ENCODE measurements at regions not wholly inside any gene's neighbourhood (a gene's known extent, or its start where the extent isn't known, plus 50 kb on each side); places are given as distances from the start of the nearest gene placed in this dataset.

DNA sequence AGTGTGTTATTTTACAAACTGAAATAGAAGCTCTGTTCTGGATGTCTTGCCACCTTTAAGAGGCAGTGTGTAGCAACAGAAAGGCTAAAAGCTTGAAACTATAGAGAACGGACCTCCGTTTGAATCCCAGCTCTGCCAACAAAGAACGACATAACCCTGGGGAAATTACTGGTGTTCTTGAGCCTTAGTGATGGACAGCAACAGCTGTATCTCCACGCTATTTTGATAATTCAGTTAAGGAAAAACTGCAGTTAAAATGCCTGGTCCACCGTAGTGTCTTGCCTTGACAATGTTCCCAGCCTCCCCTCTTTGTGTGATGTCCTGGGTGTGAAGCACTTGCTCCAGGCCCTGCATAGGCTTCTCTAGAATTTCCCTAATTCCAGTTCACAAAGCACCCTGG is 256.8 kb upstream of the HS3ST1 start:
- peaks cover 0 to 3% (median 0%) of the 10 kb centered on the region in 4 donors for H3K4me1 ChIP-seq
- H3K4me3 ChIP-seq = no peak overlapping the region
- WGBS, 2 donors = 92 to 98% methylated on average over 5 of the region's 5 CpGs
- DNase-seq (ENCODE audit: low spot score in 2 of 2) = no peak
- no peak overlapping the region for H3K27ac ChIP-seq
- H3K27me3 ChIP-seq = no peaks in the 10 kb centered on the region
- TF ChIP-seq POLR2A (IDR thresholded peaks at IDR 0.05) = no peak
- TF ChIP-seq, protein P1, sequence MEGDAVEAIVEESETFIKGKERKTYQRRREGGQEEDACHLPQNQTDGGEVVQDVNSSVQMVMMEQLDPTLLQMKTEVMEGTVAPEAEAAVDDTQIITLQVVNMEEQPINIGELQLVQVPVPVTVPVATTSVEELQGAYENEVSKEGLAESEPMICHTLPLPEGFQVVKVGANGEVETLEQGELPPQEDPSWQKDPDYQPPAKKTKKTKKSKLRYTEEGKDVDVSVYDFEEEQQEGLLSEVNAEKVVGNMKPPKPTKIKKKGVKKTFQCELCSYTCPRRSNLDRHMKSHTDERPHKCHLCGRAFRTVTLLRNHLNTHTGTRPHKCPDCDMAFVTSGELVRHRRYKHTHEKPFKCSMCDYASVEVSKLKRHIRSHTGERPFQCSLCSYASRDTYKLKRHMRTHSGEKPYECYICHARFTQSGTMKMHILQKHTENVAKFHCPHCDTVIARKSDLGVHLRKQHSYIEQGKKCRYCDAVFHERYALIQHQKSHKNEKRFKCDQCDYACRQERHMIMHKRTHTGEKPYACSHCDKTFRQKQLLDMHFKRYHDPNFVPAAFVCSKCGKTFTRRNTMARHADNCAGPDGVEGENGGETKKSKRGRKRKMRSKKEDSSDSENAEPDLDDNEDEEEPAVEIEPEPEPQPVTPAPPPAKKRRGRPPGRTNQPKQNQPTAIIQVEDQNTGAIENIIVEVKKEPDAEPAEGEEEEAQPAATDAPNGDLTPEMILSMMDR (IDR thresholded peaks at IDR 0.05) = no peak
- no peak for TF ChIP-seq EP300 (IDR thresholded peaks at IDR 0.05)
- no peaks in the 10 kb centered on the region for H3K9me3 ChIP-seq
- H3K36me3 ChIP-seq = no peaks in the 10 kb centered on the region

GRCh38 chr4:11675051-11675800 is 246.5 kb upstream of the HS3ST1 start:
- no peaks in the 10 kb centered on the region for H3K4me1 ChIP-seq
- no peaks in the 10 kb centered on the region for H3K36me3 ChIP-seq
- H3K4me3 ChIP-seq = no peak overlapping the region
- H3K27me3 ChIP-seq = no peaks in the 10 kb centered on the region
- 90 to 94% methylated on average over 3 of the region's 3 CpGs for WGBS, 2 donors
- H3K9me3 ChIP-seq = no peaks in the 10 kb centered on the region
- no peak overlapping the region for H3K27ac ChIP-seq
- DNase-seq (ENCODE audit: low spot score in 2 of 2) = no peak
- TF ChIP-seq, protein P1 (IDR thresholded peaks at IDR 0.05) = no peak
- no peak for TF ChIP-seq POLR2A (IDR thresholded peaks at IDR 0.05)
- TF ChIP-seq EP300 (IDR thresholded peaks at IDR 0.05) = no peak

DNA sequence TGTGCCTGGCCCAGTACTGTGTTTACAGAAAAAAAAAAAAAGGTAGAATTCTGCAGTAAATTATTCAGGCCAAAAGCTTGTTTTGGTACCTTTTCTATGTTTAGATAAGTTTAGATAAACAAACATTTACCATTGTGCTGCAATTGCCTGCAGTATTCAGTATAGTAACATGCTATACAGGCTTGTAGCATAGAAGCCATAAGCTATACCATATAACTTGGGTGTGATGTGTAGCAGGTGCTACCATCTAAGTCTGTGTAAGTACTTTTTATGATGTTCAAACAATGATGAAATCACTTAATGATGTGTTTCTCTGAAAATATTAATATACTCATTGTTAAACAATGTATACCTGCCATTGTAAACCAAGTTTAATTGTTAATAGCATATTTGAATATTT is 241.6 kb upstream of the HS3ST1 start:
- Histone ChIP-seq H3K27ac (no peak overlapping the region), H3K27me3 (no peaks in the 10 kb centered on the region), H3K36me3 (no peaks in the 10 kb centered on the region), H3K9me3 (no peaks in the 10 kb centered on the region), H3K4me3 (no peak overlapping the region), H3K4me1 (no peaks in the 10 kb centered on the region)
- TF ChIP-seq POLR2A (IDR thresholded peaks at IDR 0.05) (no peak), EP300 (IDR thresholded peaks at IDR 0.05) (no peak)
- TF ChIP-seq, protein P1 (IDR thresholded peaks at IDR 0.05) = no peak
- no peak for DNase-seq (ENCODE audit: low spot score in 2 of 2)

GRCh38 chr4:11669156-11669555 is 240.5 kb upstream of the HS3ST1 start:
- WGBS, 2 donors = 95 to 99% methylated on average over 2 of the region's 2 CpGs
- Histone ChIP-seq H3K4me3 (no peak overlapping the region), H3K9me3 (no peaks in the 10 kb centered on the region), H3K27me3 (no peaks in the 10 kb centered on the region), H3K36me3 (no peaks in the 10 kb centered on the region), H3K4me1 (no peaks in the 10 kb centered on the region), H3K27ac (no peak overlapping the region)
- TF ChIP-seq POLR2A (IDR thresholded peaks at IDR 0.05) (no peak), EP300 (IDR thresholded peaks at IDR 0.05) (no peak)
- TF ChIP-seq, protein P1 (IDR thresholded peaks at IDR 0.05) = no peak
- no peak for DNase-seq (ENCODE audit: low spot score in 2 of 2)

DNA sequence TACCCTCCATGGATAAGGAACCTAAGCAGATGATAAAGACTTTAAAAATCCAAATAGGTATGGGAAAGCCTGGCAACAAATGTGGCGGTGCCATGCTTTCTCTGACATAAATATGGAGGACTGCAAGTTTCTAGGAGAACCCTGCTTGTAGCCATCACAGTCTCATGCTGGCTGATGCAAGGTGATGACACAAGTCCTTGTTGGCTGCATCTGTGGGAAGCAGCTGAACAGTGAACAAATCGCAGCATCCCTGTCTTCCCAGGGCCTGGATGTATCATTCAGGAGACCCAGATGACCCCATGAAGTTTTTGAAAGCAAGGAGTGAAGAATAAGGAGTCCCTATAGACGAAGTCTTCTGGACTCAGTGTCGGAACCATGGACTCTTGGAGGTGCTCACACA is 234.4 kb upstream of the HS3ST1 start:
- TF ChIP-seq, protein P1 (IDR thresholded peaks at IDR 0.05) = no peak
- TF ChIP-seq POLR2A (IDR thresholded peaks at IDR 0.05) (no peak), EP300 (IDR thresholded peaks at IDR 0.05) (no peak)
- Histone ChIP-seq H3K27ac (no peak overlapping the region), H3K4me3 (no peak overlapping the region), H3K36me3 (no peaks in the 10 kb centered on the region), H3K9me3 (no peaks in the 10 kb centered on the region), H3K27me3 (no peaks in the 10 kb centered on the region), H3K4me1 (no peaks in the 10 kb centered on the region)
- no peak for DNase-seq (ENCODE audit: low spot score in 2 of 2)
- WGBS, 2 donors = 91 to 92% methylated on average over 4 of the region's 4 CpGs

Data from tibial nerve (tissue), 4 donors.